SK-N-SH treated with all-trans-retinoic acid at 6 μM for 48 hours (cell line): ENCODE measurements at regions not wholly inside any gene's neighbourhood (a gene's known extent, or its start where the extent isn't known, plus 50 kb on each side); places are given as distances from the start of the nearest gene placed in this dataset.
A peak's percentile ranks its signal among the peaks of the same experiment; 100 is the strongest.

ENCODE experiments used
- ATAC-seq: fragments of 200-7000 bp; cut with Tn5 transposase; 3 replicates; pipeline ENCODE4 v1.9.1; 2020; ENCODE audit warnings: mild to moderate bottlenecking, moderate library complexity
- ARNTL ChIP-seq: fragments of 450-650 bp; formaldehyde crosslinking; IDR thresholded peaks from 2 replicates; pipeline ENCODE4 v1.5.0; 2020; ENCODE audit warnings: low read depth, mild to moderate bottlenecking, moderate library complexity, borderline replicate concordance
- BACH2 ChIP-seq: fragments of 250-450 bp; sonication (Bioruptor Pico); IDR thresholded peaks from 2 replicates; pipeline ENCODE4 v1.9.0; 2021; ENCODE audit warnings: mild to moderate bottlenecking, borderline replicate concordance
- CSDC2 ChIP-seq: fragments of 250-450 bp; sonication (Bioruptor Pico); IDR thresholded peaks from 2 replicates; pipeline ENCODE4 v1.5.0; 2020; ENCODE audit warnings: mild to moderate bottlenecking, moderate library complexity
- GLIS3 ChIP-seq: fragments of 250-450 bp; sonication (Bioruptor Pico); IDR thresholded peaks from 2 replicates; pipeline ENCODE4 v1.5.0; 2020; ENCODE audit warnings: mild to moderate bottlenecking, moderate library complexity
- ISL1 ChIP-seq: fragments of 250-450 bp; sonication (Bioruptor Pico); IDR thresholded peaks from 2 replicates; pipeline ENCODE4 v2.1.2; 2022; ENCODE audit warnings: mild to moderate bottlenecking, moderate library complexity
- OSR1 ChIP-seq: fragments of 250-450 bp; sonication (Bioruptor Pico); IDR thresholded peaks from 2 replicates; pipeline ENCODE4 v1.8.0; 2022; ENCODE audit warnings: moderate library complexity, mild to moderate bottlenecking, inconsistent platforms
- RARB ChIP-seq: fragments of 250-450 bp; sonication (Bioruptor Pico); IDR thresholded peaks from 2 replicates; pipeline ENCODE4 v1.8.0; 2021; ENCODE audit warnings: mild to moderate bottlenecking, moderate library complexity
- SNAI2 ChIP-seq: fragments of 250-450 bp; sonication (Bioruptor Pico); IDR thresholded peaks from 2 replicates; pipeline ENCODE4 v1.5.0; 2020; ENCODE audit warnings: mild to moderate bottlenecking, moderate library complexity
- TCF4 ChIP-seq: fragments of 250-450 bp; sonication (Bioruptor Pico); IDR thresholded peaks from 2 replicates; pipeline ENCODE4 v1.8.0; 2021; ENCODE audit warnings: mild to moderate bottlenecking, moderate library complexity, borderline replicate concordance
- TOX ChIP-seq: fragments of 250-450 bp; sonication (Bioruptor Pico); IDR thresholded peaks from 2 replicates; pipeline ENCODE4 v1.8.0; 2021; ENCODE audit warnings: mild to moderate bottlenecking, moderate library complexity, borderline replicate concordance
- ZC3H10 ChIP-seq: fragments of 250-450 bp; sonication (Bioruptor Pico); IDR thresholded peaks from 2 replicates; pipeline ENCODE4 v1.5.1; 2021; ENCODE audit warnings: mild to moderate bottlenecking, moderate library complexity
- ZFP3 ChIP-seq: fragments of 250-450 bp; sonication (Bioruptor Pico); IDR thresholded peaks from 2 replicates; pipeline ENCODE4 v1.5.0; 2020; ENCODE audit warnings: mild to moderate bottlenecking, moderate library complexity
- ZFP30 ChIP-seq: fragments of 450-650 bp; formaldehyde crosslinking; IDR thresholded peaks from 2 replicates; pipeline ENCODE4 v1.5.0; 2022; ENCODE audit warnings: mild to moderate bottlenecking, moderate library complexity
- ZNF565 ChIP-seq: fragments of 450-650 bp; formaldehyde crosslinking; conservative IDR thresholded peaks from 2 replicates; pipeline ENCODE4 v1.5.0; 2020; ENCODE audit warnings: low read depth, mild to moderate bottlenecking, moderate library complexity
- ZNF70 ChIP-seq: fragments of 450-650 bp; formaldehyde crosslinking; IDR thresholded peaks from 2 replicates; pipeline ENCODE4 v1.5.0; 2020; ENCODE audit warnings: mild to moderate bottlenecking, moderate library complexity
- TF ChIP-seq, protein P1 (sequence below): fragments of 250-450 bp; sonication (Bioruptor Pico); IDR thresholded peaks from 2 replicates; pipeline ENCODE4 v1.8.0; 2021; ENCODE audit warnings: low read depth, mild to moderate bottlenecking, moderate library complexity, borderline replicate concordance
- TF ChIP-seq, protein P2 (sequence below): fragments of 250-450 bp; sonication (Bioruptor Pico); IDR thresholded peaks from 2 replicates; pipeline ENCODE4 v1.5.1; 2020; ENCODE audit warnings: low read depth, mild to moderate bottlenecking, moderate library complexity
- TF ChIP-seq, protein P3 (sequence below): fragments of 250-450 bp; sonication (Bioruptor Pico); IDR thresholded peaks from 2 replicates; pipeline ENCODE4 v1.5.1; 2021; ENCODE audit warnings: mild to moderate bottlenecking, moderate library complexity
- TF ChIP-seq, protein P4 (sequence below): fragments of 250-450 bp; sonication (Bioruptor Pico); IDR thresholded peaks from 2 replicates; pipeline ENCODE4 v1.8.0; 2020; ENCODE audit warnings: mild to moderate bottlenecking, moderate library complexity, borderline replicate concordance

DNA sequence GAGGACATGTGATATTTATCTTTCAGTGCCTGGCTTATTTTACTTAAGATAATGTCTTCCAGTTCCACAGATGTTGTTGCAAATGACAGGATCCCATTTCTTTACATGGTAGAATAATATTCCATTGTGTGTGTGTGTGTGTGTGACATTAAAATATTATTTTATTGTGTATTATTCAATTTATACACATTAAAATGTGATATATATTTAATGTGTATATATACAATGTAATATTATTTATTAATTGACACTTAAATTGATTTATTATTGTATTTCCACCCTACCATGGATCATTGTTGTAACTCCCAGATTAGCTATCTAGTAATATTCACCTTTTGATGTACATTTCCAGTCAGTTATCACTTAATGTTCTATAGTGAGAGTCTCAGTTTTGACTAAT is 1422.5 kb upstream of the ADGRB3 start:
- TF ChIP-seq RARB (CRISPR knock-in tag) (no peak), ZFP30 (CRISPR knock-in tag) (no peak), CSDC2 (no peak), GLIS3 (CRISPR knock-in tag) (no peak), TCF4 (CRISPR knock-in tag) (no peak), ZNF565 (CRISPR knock-in tag) (no peak)
- TF ChIP-seq, protein P1, sequence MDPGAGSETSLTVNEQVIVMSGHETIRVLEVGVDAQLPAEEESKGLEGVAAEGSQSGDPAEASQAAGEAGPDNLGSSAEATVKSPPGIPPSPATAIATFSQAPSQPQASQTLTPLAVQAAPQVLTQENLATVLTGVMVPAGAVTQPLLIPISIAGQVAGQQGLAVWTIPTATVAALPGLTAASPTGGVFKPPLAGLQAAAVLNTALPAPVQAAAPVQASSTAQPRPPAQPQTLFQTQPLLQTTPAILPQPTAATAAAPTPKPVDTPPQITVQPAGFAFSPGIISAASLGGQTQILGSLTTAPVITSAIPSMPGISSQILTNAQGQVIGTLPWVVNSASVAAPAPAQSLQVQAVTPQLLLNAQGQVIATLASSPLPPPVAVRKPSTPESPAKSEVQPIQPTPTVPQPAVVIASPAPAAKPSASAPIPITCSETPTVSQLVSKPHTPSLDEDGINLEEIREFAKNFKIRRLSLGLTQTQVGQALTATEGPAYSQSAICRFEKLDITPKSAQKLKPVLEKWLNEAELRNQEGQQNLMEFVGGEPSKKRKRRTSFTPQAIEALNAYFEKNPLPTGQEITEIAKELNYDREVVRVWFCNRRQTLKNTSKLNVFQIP (CRISPR knock-in tag): no peak
- TF ChIP-seq, protein P2, sequence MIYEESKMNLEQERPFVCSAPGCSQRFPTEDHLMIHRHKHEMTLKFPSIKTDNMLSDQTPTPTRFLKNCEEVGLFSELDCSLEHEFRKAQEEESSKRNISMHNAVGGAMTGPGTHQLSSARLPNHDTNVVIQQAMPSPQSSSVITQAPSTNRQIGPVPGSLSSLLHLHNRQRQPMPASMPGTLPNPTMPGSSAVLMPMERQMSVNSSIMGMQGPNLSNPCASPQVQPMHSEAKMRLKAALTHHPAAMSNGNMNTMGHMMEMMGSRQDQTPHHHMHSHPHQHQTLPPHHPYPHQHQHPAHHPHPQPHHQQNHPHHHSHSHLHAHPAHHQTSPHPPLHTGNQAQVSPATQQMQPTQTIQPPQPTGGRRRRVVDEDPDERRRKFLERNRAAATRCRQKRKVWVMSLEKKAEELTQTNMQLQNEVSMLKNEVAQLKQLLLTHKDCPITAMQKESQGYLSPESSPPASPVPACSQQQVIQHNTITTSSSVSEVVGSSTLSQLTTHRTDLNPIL (CRISPR knock-in tag): no peak
- TF ChIP-seq, protein P3, sequence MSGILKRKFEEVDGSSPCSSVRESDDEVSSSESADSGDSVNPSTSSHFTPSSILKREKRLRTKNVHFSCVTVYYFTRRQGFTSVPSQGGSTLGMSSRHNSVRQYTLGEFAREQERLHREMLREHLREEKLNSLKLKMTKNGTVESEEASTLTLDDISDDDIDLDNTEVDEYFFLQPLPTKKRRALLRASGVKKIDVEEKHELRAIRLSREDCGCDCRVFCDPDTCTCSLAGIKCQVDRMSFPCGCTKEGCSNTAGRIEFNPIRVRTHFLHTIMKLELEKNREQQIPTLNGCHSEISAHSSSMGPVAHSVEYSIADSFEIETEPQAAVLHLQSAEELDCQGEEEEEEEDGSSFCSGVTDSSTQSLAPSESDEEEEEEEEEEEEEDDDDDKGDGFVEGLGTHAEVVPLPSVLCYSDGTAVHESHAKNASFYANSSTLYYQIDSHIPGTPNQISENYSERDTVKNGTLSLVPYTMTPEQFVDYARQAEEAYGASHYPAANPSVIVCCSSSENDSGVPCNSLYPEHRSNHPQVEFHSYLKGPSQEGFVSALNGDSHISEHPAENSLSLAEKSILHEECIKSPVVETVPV (CRISPR knock-in tag): no peak
- TF ChIP-seq, all 23 proteins: peak for 0
- ATAC-seq: no peak

DNA sequence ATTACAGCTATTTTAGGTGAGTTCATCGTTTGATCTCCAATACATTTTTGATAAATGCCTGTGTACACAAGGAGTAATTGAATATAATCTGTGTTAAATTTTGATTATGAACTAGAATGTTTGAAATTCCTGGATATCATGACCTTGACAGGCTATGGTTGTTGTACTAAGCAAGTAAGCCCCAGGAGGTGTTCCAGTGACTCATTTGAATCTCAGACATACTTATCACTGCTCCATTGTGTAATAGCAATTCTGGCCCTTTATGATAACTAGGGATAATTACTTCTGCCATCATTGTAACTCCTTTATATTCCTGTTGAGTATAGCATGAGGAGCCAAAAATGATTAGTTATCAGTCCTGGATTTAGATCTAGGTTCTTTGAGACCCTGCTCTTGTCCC is 1424.6 kb upstream of the ADGRB3 start:
- TF ChIP-seq TOX (CRISPR knock-in tag): no peak
- TF ChIP-seq ISL1 (CRISPR knock-in tag): 0 out of 2 replicates have a peak, but pooled peaks have one; percentile 15
- no peak for ATAC-seq

DNA sequence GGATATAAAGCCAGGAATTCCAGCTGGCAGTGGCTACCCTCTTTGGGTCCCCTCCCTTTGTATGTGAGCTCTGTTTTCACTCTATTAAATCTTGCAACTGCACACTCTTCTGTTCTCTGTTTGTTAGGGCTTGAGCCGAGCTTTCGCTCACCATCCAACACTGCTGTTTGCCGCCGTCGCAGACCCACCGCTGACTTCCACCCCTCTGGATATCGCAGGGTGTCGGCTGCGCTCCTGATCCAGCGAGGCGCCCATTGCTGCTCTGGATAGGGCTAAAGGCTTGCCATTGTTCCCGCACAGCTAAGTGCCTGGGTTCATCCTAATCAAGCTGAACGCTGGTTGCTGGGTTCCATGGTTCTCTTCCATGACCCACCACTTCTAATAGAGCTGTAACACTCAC is 1433.5 kb upstream of the ADGRB3 start:
- ATAC-seq: no peak
- no peak for TF ChIP-seq ISL1 (CRISPR knock-in tag)
- TF ChIP-seq SNAI2: no peak

DNA sequence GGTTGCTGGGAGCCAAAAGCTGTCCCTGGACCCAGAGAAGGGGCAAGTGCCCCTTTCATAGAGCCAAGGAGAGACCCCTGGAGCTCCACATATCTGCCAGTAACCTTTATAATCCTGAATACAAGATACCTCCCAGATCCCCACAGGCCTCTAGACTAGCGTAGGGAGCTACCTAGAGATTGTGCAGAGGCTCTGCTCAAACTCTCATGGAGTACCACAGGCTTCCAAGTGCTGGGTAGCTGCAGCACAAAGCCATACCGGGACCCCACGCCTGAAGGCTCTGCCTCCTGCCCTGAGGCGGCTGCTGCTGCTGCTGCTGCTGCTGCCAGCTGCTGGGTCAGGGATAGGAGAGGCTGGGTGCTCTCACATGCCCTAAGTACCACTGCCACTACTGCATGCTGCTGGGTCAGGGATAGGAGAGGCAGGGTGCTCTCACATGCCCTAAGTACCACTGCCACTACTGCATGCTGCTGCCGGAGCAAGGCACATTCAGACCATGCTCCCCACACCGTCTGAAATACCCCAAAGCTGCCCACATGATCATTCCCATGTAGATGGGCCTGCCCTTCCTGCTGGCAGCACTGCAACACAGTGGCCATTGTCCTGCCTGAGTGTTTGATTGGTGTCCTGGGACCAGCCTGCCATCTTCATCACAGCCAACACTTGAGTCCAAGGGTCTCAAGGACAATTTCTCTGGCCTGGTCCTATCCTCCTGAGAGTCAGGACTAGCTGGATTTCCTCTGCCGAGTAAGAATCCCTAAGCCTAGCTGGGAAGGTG is 1434.3 kb upstream of the ADGRB3 start:
- no peak for ATAC-seq
- no peak for TF ChIP-seq ZC3H10 (CRISPR knock-in tag)
- TF ChIP-seq ZNF565 (CRISPR knock-in tag): no peak
- no peak for TF ChIP-seq OSR1
- TF ChIP-seq ISL1 (CRISPR knock-in tag): no peak

DNA sequence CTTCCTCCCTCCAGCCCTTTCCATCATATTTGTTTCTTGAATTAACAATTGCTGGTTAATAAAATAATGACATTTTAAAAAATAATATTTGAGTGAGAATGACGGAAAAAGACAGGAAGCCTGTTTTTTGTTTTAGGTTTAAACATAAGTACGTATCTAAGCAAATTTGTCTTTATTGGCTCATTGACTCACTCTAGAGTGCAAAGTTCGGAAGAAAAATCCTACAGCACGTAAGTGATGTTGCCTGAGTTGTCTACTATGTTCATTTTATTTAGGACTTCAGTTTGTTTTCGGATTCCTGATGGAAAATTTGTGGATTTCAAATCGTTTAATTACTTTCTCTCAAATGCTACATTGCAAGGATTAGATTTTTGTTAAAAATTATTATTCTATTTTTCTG is 1435.7 kb upstream of the ADGRB3 start:
- no peak for TF ChIP-seq ZNF565 (CRISPR knock-in tag)
- TF ChIP-seq GLIS3 (CRISPR knock-in tag): no peak
- no peak for TF ChIP-seq BACH2 (CRISPR knock-in tag)
- no peak for TF ChIP-seq ARNTL (CRISPR knock-in tag)
- ATAC-seq: no peak

DNA sequence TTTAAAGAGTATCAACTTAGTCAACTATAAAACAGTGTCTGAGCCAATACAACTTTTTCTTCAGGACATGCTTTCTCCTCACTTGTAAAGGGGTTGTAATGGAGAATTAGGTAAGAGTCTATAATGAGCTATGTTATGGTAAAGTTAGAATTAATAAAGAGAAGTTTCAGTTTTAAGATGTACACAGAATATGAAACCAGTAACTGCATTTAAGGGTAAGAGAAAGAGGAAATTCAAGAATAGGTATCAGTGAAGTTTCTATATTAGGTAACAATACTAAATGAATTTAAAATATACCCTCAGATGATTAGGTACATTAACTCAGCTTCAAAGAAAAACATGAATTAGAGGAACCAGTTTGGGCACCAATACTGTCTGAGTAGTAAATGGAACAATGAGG is 1444.3 kb upstream of the ADGRB3 start:
- TF ChIP-seq ZNF70 (CRISPR knock-in tag) (no peak), ZFP3 (no peak), RARB (CRISPR knock-in tag) (no peak)

DNA sequence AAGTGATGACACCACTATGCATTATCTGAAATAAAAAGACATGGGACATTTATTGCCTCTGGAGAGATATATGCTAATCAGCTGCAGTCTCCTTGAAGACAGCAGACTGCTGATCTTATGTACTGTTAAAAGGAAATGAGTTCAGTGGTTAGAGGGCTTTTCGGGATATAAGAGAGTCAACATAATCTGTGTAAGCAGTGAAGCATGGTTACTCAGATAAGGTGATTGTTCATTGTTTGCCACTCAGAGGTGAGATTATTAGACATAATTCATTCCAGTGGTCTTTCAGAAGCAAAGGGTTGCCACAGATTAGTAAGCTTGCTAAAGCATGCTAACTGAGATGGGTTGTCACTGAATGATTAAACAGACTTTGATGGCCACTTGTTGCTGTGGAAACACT is 1450.7 kb upstream of the ADGRB3 start:
- ATAC-seq: no peak
- TF ChIP-seq ARNTL (CRISPR knock-in tag) (no peak), CSDC2 (no peak), RARB (CRISPR knock-in tag) (no peak), OSR1 (no peak), GLIS3 (CRISPR knock-in tag) (no peak), TOX (CRISPR knock-in tag) (no peak), SNAI2 (no peak)
- TF ChIP-seq, protein P3 (CRISPR knock-in tag): no peak
- TF ChIP-seq, protein P4, sequence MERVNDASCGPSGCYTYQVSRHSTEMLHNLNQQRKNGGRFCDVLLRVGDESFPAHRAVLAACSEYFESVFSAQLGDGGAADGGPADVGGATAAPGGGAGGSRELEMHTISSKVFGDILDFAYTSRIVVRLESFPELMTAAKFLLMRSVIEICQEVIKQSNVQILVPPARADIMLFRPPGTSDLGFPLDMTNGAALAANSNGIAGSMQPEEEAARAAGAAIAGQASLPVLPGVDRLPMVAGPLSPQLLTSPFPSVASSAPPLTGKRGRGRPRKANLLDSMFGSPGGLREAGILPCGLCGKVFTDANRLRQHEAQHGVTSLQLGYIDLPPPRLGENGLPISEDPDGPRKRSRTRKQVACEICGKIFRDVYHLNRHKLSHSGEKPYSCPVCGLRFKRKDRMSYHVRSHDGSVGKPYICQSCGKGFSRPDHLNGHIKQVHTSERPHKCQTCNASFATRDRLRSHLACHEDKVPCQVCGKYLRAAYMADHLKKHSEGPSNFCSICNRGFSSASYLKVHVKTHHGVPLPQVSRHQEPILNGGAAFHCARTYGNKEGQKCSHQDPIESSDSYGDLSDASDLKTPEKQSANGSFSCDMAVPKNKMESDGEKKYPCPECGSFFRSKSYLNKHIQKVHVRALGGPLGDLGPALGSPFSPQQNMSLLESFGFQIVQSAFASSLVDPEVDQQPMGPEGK (CRISPR knock-in tag): no peak
- TF ChIP-seq, protein P1 (CRISPR knock-in tag): no peak
- TF ChIP-seq, all 23 proteins: peak for 0

More for the DNA sequence above, 1444.3 kb upstream of the ADGRB3 start:
- ATAC-seq: no peak
